GM19468 (cell line): ENCODE measurements at regions not wholly inside any gene's neighbourhood (a gene's known extent, or its start where the extent isn't known, plus 50 kb on each side); places are given as distances from the start of the nearest gene placed in this dataset.
"Not testable (repeated sequence)": the region's sequence is repeated elsewhere in the genome, so short reads cannot be mapped to it uniquely, and the experiment has no call there.

Source experiments
- ATAC-seq: cut with Tn5 transposase; IDR thresholded peaks from one replicate; pipeline ENCODE4 v1.9.1; 2021; ENCODE audit warnings: mild to moderate bottlenecking, moderate library complexity, moderate number of reproducible peaks; ENCODE audit not compliant: unreplicated experiment; ENCODE audit errors: extremely low read depth

- ATAC-seq, result no peak
Observed at GRCh38 chr5:87574106-87574505, 161.4 kb upstream of the CCNH start.

DNA sequence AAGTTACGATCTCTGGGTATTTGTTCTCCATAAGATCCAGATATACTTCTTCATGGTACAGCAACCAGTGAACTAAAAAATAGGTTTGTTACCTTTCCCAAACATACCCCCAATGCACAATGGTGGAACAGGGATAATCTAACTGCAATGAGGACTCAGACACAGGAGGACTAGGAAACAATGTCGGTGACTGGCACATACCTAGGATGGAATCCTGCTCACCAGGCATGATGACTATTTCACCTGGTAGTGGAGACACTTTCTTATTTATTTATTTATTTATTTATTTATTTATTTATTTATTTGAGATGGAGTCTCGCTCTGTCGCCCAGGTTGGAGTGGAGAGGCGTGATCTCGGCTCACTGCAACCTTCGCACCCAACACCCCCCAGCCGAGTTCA is 159.9 kb upstream of the CCNH start:
- ATAC-seq, result no peak

- ATAC-seq, result no peak
Observed at GRCh38 chr5:87572090-87572489, 159.4 kb upstream of the CCNH start.

GRCh38 chr5:87570366-87570765 is 157.6 kb upstream of the CCNH start:
- no peak for ATAC-seq

GRCh38 chr5:87562068-87562467 is 149.3 kb upstream of the CCNH start:
- no peak for ATAC-seq

DNA sequence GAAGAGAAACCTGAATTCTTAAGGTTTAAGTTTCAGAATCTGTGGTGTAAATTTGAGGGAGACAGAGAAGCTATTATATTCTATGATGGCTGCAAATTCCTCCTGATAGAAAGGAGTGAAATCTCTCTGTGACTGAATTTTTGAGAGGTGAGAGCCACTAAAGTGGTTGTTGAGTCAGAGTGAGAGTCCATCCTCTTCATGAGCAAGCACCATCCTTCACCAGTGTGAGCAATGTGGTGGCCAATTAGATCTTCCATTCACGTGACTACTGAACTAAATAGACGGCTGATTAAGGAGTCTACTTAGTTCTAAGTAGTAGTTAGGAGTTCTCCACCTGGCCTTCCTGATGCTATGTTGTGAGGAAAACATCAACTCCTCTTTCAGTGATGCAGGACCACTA is 147.8 kb upstream of the CCNH start:
- ATAC-seq, result no peak

DNA sequence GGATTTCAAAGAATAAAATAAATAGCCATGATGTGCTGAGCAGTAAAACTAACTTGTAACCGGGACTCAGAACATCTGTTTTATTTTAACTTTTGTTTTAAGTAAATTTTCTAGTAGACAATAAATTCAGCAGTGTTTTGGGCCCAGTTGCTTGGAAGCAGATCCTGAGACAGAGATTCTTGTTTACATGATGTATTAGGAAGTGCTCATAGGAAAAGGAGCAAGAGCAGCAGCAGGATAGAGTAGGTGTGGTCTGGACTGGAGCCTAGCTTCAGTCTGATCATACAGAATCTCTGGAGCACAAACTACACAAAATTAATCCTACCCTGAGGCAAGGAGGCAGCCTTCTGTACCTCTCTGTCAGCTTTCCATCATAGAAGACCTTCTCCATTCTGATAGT is 139.2 kb upstream of the CCNH start:
- ATAC-seq, result no peak

- no peak for ATAC-seq
Observed at GRCh38 chr5:87541676-87542075, 128.9 kb upstream of the CCNH start.

DNA sequence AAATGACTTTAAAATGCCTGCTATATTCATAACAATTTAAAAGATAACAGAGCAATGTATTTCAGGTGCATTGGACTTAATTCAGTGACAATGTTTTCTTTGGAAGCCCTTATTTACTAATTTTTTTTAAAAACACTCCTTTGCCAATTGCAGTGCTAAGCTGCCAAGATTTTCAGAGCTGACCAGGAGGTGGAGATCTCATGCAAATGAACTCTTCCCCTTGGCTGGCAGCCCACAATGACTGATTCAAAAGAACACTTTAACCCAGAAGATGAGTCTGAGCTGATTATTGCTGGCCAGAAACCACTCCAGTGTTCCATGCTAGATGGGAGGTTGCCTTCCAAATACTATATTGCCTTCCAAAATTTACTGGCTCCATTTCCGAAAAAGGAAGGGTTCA is 128.3 kb upstream of the CCNH start:
- no peak for ATAC-seq

DNA sequence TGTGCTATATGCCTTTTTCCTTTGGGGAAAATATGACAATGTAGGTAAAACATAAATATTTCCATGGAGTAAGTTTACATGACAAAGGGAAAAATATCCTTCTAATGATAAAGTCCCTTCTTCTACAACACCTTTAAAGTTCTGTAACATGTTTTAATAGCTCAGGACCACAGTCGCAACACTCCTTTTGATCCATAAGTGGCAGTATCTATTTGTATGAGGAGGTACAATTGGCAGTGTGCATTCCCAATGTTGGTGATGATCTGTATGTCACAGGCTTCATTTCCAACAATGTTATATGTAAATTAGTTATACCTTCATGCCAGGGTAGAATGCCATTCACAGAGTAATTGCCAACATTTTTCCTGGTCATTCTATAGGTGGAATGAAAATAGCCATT is 127.1 kb upstream of the CCNH start:
- no peak for ATAC-seq

GRCh38 chr5:87536365-87536764 is 123.6 kb upstream of the CCNH start:
- no peak for ATAC-seq

- no peak for ATAC-seq
Observed at GRCh38 chr5:87535706-87536105, 123.0 kb upstream of the CCNH start.

- ATAC-seq, result no peak
Observed at GRCh38 chr5:87529486-87530076, 116.9 kb upstream of the CCNH start.

GRCh38 chr5:87526131-87526530 is 113.4 kb upstream of the CCNH start:
- ATAC-seq, result no peak

DNA sequence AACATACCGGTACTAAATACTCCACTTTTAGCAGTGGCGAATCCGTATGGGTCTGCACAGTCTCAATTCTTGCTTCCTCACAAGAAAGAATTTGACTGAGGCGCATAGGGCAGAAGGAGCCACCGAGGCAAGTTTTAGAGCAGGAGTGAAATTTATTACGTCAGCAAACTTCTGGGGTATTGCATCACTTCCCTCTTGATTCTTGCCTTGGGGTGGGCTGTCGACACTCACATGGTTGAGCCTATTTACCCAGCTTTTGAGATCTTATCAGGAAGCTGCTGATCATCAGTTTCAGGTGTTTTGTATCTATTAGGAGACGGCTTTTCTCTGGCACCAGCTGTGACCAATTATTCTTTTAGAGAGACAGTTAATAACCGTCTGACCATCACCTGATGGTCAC is 111.5 kb upstream of the CCNH start:
- ATAC-seq, result no peak

GRCh38 chr5:87511778-87512177 is 99.0 kb upstream of the CCNH start:
- not testable (repeated sequence) for ATAC-seq

- no peak for ATAC-seq
Observed at GRCh38 chr5:87503004-87503403, 90.3 kb upstream of the CCNH start.

DNA sequence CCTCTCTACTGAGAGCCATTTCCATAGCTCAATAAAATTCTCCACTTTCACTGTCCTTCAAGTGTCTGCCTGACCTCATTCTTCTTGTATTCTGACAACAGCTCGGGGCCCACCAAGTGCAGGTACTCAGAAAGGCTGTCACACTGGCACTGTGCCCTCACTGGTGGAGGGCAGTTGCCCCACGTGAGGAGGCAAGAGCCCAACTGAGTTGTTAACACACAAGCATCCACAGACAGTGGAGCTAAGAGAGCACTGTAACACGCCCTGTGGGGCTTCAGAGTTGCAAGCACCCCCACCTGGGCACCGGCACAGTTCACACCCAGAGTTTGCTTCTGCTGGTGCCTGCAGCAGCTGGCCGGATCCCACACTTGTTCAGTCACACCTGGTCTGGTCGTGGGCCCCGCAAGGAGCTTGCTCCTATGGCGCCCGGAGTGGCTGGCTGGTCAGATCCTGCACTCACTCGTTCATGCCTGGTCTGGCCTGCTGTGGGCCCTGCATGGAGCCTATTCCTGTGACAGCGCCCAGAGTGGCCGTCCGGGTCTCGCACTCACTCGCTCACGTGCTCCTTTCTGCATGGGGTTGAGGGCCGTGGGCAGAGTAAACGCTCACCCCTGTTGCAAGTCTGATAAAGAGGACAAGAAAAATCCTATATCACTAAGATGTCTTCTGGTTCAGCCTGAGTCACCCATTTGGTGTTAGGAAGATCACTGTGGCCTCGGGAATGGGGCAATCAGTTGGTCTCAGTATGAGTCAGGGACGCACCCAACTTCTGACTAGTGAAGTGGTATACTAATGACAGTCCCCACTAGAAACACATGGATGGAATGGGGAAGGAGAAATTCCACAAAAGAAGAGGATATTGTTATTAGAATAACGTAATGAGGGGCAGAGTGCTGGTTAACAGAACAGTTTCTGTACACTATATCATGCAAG is 87.0 kb upstream of the CCNH start:
- ATAC-seq, result no peak
